ENCODE measurements at regions not wholly inside any gene's neighbourhood (a gene's known extent, or its start where the extent isn't known, plus 50 kb on each side); places are given as distances from the start of the nearest gene placed in this dataset.

DNA sequence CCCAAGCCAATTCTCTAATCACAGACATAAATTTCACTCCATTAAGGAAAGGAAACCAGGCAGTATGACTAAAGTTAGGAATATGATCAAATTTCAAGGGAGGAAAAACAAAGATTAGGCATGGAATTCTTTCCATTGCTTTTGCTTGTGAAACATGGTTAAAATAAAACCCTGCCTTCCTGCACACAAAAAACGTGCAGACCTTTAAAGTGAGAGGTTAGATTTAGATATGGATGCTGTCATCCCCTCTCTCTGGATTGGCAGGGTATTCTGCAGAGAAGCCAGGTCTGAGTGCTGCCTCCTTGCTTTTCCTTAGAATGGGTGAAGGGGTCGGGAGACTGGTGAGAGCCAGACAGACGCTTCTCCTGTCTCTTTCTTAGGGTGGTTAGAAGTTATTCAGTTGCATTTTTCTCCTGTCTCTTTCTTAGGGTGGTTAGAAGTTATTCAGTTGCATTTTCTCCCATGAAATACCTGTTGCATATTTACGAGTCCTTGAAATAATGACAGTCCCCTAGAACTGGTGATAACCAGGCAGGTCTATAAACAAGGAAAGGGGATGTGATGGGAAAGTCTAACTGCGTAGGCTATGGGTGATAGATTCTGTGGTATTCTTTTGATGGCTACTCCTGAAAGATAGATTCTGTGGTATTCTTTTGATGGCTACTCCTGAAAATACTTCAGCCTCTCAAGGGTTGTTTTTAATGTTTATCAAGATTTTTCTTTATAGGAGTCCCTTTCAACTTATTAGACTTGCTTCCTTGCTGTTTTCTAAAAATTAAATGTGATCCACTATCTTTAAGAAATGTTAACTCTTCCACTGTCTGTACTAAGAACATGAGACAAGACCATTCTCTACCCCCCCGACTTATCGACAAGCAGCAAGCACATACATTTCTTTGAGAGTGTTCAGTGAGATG, 163.6 kb downstream of the SPRY1 start:
- TF ChIP-seq, protein P1, sequence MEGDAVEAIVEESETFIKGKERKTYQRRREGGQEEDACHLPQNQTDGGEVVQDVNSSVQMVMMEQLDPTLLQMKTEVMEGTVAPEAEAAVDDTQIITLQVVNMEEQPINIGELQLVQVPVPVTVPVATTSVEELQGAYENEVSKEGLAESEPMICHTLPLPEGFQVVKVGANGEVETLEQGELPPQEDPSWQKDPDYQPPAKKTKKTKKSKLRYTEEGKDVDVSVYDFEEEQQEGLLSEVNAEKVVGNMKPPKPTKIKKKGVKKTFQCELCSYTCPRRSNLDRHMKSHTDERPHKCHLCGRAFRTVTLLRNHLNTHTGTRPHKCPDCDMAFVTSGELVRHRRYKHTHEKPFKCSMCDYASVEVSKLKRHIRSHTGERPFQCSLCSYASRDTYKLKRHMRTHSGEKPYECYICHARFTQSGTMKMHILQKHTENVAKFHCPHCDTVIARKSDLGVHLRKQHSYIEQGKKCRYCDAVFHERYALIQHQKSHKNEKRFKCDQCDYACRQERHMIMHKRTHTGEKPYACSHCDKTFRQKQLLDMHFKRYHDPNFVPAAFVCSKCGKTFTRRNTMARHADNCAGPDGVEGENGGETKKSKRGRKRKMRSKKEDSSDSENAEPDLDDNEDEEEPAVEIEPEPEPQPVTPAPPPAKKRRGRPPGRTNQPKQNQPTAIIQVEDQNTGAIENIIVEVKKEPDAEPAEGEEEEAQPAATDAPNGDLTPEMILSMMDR (IDR thresholded peaks at IDR 0.05): no peak
- no peak for TF ChIP-seq POLR2A (IDR thresholded peaks at IDR 0.05)

Measured in esophagus squamous epithelium (tissue), 4 donors.